ENCODE measurements at regions not wholly inside any gene's neighbourhood (a gene's known extent, or its start where the extent isn't known, plus 50 kb on each side); places are given as distances from the start of the nearest gene placed in this dataset.

DNA sequence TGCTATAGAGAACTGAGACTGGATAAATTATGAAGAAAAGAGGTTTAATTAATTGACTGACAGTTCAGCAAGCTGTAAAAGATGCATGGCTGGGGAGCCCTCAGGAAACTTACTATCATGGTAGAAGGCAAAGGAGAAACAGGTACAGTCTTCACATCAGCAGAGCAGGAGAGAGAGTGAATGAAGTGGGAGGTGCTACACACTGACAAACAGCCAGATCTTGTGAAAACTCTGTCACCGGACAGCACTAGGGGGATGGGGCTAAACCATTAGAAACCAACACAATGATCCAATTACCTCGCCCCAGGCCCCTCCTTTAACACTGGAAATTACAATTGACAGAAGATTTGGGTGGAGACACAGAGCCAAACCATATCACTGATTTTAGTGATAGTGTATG lies 682.4 kb downstream of the SLC16A7 start (continued):
- TF ChIP-seq, protein P1, sequence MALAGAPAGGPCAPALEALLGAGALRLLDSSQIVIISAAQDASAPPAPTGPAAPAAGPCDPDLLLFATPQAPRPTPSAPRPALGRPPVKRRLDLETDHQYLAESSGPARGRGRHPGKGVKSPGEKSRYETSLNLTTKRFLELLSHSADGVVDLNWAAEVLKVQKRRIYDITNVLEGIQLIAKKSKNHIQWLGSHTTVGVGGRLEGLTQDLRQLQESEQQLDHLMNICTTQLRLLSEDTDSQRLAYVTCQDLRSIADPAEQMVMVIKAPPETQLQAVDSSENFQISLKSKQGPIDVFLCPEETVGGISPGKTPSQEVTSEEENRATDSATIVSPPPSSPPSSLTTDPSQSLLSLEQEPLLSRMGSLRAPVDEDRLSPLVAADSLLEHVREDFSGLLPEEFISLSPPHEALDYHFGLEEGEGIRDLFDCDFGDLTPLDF (CRISPR knock-in tag; IDR thresholded peaks at IDR 0.05), result no peak
- TF ChIP-seq TEAD1 (CRISPR knock-in tag; IDR thresholded peaks at IDR 0.05), result no peak
- no peak for TF ChIP-seq ZNF423 (CRISPR knock-in tag; IDR thresholded peaks at IDR 0.05)
- TF ChIP-seq JAZF1 (CRISPR knock-in tag; IDR thresholded peaks at IDR 0.05), result no peak
- TF ChIP-seq NR3C1 (CRISPR knock-in tag; conservative IDR thresholded peaks at IDR 0.05; ENCODE audit: low read depth), result no peak
- no peak for TF ChIP-seq SOX15 (CRISPR knock-in tag; IDR thresholded peaks at IDR 0.05)
- TF ChIP-seq FOXK1 (CRISPR knock-in tag; IDR thresholded peaks at IDR 0.05), result no peak
- no peak for TF ChIP-seq ETV6 (CRISPR knock-in tag; IDR thresholded peaks at IDR 0.05)
- no peak for TF ChIP-seq FOXJ3 (CRISPR knock-in tag; IDR thresholded peaks at IDR 0.05; ENCODE audit: borderline replicate concordance)

DNA sequence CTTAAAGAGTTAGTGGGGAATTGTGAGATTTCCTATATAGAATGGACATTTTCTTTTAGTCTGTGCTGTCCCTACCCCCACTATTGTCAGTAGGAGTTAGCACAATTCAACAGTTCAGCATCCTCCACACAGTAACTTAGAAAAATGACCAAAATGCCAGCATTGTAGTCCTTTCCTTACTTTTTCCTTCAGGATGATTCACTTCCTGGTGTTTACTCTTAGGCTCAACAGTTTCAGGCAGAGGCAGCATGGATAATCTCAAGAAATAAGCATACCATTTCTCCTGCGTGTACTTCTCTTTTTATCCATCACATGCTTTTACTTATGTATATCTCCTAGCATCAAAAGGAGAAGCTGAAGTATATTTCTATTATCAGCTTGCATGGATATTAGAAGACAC lies 683.4 kb downstream of the SLC16A7 start:
- ATAC-seq, result no peak
- TF ChIP-seq ZNF671 (CRISPR knock-in tag; IDR thresholded peaks at IDR 0.05) (no peak), NR1H2 (CRISPR knock-in tag; IDR thresholded peaks at IDR 0.05) (no peak), RORB (CRISPR knock-in tag; IDR thresholded peaks at IDR 0.05) (no peak), CREM (CRISPR knock-in tag; IDR thresholded peaks at IDR 0.05) (no peak), ZNF219 (CRISPR knock-in tag; IDR thresholded peaks at IDR 0.05; ENCODE audit: borderline replicate concordance) (no peak), PRRX2 (CRISPR knock-in tag; IDR thresholded peaks at IDR 0.05) (no peak), CBFB (CRISPR knock-in tag; IDR thresholded peaks at IDR 0.05; ENCODE audit: low read depth) (no peak), ZNF121 (CRISPR knock-in tag; IDR thresholded peaks at IDR 0.05) (no peak), SMAD4 (CRISPR knock-in tag; IDR thresholded peaks at IDR 0.05) (no peak)
- TF ChIP-seq, protein P2, sequence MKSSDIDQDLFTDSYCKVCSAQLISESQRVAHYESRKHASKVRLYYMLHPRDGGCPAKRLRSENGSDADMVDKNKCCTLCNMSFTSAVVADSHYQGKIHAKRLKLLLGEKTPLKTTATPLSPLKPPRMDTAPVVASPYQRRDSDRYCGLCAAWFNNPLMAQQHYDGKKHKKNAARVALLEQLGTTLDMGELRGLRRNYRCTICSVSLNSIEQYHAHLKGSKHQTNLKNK (CRISPR knock-in tag; IDR thresholded peaks at IDR 0.05), result no peak
- TF ChIP-seq, protein P3, sequence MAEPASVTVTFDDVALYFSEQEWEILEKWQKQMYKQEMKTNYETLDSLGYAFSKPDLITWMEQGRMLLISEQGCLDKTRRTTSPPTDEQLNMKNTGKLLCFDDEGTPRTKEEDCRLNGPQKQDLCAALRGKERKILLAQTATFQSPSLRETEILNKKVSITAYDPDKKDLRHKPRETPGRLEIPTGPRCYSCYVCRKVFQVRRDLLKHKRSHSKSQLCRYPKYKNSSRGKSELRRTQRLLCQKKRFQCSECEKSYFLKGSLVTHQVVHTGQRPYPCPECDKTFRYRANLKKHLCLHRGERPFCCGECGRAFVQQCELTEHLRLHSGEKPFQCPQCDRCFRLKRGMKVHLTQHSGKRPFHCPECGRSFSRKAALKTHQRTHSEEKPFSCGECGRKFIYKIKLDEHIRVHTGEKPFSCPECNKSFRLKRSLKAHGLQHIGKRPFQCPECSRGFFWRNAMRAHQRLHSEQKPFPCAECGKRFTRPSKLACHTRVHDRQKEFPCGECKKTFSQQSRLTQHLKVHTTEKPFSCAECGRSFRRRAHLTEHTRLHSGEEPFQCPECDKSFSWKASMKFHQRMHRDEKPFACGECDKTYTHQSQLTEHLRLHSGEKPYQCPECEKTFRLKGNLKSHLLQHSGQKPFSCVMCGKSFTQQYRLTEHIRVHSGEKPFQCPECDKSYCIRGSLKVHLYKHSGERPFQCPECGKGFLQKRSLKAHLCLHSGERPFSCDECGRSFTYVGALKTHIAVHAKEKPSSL (CRISPR knock-in tag; conservative IDR thresholded peaks at IDR 0.05), result no peak
- TF ChIP-seq, protein P4, sequence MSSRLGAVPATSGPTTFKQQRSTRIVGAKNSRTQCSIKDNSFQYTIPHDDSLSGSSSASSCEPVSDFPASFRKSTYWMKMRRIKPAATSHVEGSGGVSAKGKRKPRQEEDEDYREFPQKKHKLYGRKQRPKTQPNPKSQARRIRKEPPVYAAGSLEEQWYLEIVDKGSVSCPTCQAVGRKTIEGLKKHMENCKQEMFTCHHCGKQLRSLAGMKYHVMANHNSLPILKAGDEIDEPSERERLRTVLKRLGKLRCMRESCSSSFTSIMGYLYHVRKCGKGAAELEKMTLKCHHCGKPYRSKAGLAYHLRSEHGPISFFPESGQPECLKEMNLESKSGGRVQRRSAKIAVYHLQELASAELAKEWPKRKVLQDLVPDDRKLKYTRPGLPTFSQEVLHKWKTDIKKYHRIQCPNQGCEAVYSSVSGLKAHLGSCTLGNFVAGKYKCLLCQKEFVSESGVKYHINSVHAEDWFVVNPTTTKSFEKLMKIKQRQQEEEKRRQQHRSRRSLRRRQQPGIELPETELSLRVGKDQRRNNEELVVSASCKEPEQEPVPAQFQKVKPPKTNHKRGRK (CRISPR knock-in tag; IDR thresholded peaks at IDR 0.05; ENCODE audit: borderline replicate concordance), result no peak
- TF ChIP-seq, protein P5, sequence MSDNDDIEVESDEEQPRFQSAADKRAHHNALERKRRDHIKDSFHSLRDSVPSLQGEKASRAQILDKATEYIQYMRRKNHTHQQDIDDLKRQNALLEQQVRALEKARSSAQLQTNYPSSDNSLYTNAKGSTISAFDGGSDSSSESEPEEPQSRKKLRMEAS (CRISPR knock-in tag; IDR thresholded peaks at IDR 0.05), result no peak
- TF ChIP-seq, protein P6, sequence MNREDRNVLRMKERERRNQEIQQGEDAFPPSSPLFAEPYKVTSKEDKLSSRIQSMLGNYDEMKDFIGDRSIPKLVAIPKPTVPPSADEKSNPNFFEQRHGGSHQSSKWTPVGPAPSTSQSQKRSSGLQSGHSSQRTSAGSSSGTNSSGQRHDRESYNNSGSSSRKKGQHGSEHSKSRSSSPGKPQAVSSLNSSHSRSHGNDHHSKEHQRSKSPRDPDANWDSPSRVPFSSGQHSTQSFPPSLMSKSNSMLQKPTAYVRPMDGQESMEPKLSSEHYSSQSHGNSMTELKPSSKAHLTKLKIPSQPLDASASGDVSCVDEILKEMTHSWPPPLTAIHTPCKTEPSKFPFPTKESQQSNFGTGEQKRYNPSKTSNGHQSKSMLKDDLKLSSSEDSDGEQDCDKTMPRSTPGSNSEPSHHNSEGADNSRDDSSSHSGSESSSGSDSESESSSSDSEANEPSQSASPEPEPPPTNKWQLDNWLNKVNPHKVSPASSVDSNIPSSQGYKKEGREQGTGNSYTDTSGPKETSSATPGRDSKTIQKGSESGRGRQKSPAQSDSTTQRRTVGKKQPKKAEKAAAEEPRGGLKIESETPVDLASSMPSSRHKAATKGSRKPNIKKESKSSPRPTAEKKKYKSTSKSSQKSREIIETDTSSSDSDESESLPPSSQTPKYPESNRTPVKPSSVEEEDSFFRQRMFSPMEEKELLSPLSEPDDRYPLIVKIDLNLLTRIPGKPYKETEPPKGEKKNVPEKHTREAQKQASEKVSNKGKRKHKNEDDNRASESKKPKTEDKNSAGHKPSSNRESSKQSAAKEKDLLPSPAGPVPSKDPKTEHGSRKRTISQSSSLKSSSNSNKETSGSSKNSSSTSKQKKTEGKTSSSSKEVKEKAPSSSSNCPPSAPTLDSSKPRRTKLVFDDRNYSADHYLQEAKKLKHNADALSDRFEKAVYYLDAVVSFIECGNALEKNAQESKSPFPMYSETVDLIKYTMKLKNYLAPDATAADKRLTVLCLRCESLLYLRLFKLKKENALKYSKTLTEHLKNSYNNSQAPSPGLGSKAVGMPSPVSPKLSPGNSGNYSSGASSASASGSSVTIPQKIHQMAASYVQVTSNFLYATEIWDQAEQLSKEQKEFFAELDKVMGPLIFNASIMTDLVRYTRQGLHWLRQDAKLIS (CRISPR knock-in tag; IDR thresholded peaks at IDR 0.05; ENCODE audit: borderline replicate concordance), result no peak
- TF ChIP-seq, protein P7, sequence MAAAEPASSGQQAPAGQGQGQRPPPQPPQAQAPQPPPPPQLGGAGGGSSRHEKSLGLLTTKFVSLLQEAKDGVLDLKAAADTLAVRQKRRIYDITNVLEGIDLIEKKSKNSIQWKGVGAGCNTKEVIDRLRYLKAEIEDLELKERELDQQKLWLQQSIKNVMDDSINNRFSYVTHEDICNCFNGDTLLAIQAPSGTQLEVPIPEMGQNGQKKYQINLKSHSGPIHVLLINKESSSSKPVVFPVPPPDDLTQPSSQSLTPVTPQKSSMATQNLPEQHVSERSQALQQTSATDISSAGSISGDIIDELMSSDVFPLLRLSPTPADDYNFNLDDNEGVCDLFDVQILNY (CRISPR knock-in tag; IDR thresholded peaks at IDR 0.05), result no peak
- CTCF ChIA-PET, result no interaction called here
- H3K36me3 Mint-ChIP-seq, result no peaks in the 10 kb centered on the region
- POLR2A ChIA-PET, result no interaction called here
- no peaks in the 10 kb centered on the region for H3K27me3 Mint-ChIP-seq (ENCODE audit: low read depth)
- no peaks in the 10 kb centered on the region for H3K4me1 Mint-ChIP-seq
- H3K27ac Mint-ChIP-seq, result no peak overlapping the region
- no peak overlapping the region for H3K4me3 Mint-ChIP-seq
- DNase-seq (ENCODE audit: low spot score), result no peak
- H3K9me3 Mint-ChIP-seq, result peaks cover 6% of the 10 kb centered on the region; the same call in 1 of the 2 replicates
